Osteoblast (primary cell): ENCODE measurements at regions not wholly inside any gene's neighbourhood (a gene's known extent, or its start where the extent isn't known, plus 50 kb on each side); places are given as distances from the start of the nearest gene placed in this dataset.

Experiments used
- DNase-seq: peaks from one replicate; pipeline ENCODE4 v3.0.0; 2011; ENCODE audit warnings: low spot score, mixed read lengths; ENCODE audit not compliant: insufficient read length; ENCODE audit errors: missing footprints
- H2AFZ ChIP-seq: 2 replicates; pipeline ENCODE4 v1.6.0; 2011; ENCODE audit warnings: mild to moderate bottlenecking, low read length
- H3K27ac ChIP-seq: 2 replicates; pipeline ENCODE4 v1.5.1; 2011; ENCODE audit warnings: mild to moderate bottlenecking, low read depth, low read length, moderate library complexity
- H3K27me3 ChIP-seq: 2 replicates; pipeline ENCODE4 v1.6.0; 2012; ENCODE audit warnings: mild to moderate bottlenecking, control low read depth, inconsistent platforms, low read length, moderate library complexity; ENCODE audit not compliant: insufficient read depth
- H3K36me3 ChIP-seq: 2 replicates; pipeline ENCODE4 v1.5.1; 2011; ENCODE audit warnings: mild to moderate bottlenecking, low read length, control low read depth, moderate library complexity; ENCODE audit not compliant: insufficient read depth
- H3K4me1 ChIP-seq: 2 replicates; pipeline ENCODE4 v1.5.1; 2011; ENCODE audit warnings: mild to moderate bottlenecking, low read length, control low read depth, moderate library complexity; ENCODE audit not compliant: insufficient read depth
- H3K4me2 ChIP-seq: 2 replicates; pipeline ENCODE4 v1.6.0; 2011; ENCODE audit warnings: mild to moderate bottlenecking, low read length; ENCODE audit not compliant: insufficient read depth
- H3K4me3 ChIP-seq: fragments of 200-600 bp; sonication (generic); 3 replicates; pipeline ENCODE4 v1.5.1; 2012; ENCODE audit warnings: mild to moderate bottlenecking, low read length, inconsistent platforms; ENCODE audit not compliant: insufficient read depth
- H3K79me2 ChIP-seq: 2 replicates; pipeline ENCODE4 v1.6.0; 2012; ENCODE audit warnings: mild to moderate bottlenecking, low read length, control low read depth, inconsistent platforms; ENCODE audit not compliant: insufficient read depth
- H3K9me3 ChIP-seq: 2 replicates; pipeline ENCODE4 v1.5.1; 2011; ENCODE audit warnings: low read depth, low read length, control low read depth
- H4K20me1 ChIP-seq: 2 replicates; pipeline ENCODE4 v1.6.0; 2012; ENCODE audit warnings: mild to moderate bottlenecking, low read length, control low read depth; ENCODE audit not compliant: insufficient read depth
- TF ChIP-seq, protein P1 (sequence below): IDR thresholded peaks from 2 replicates; pipeline ENCODE4 v1.5.1; 2011; ENCODE audit warnings: mild to moderate bottlenecking, low read depth, low read length, moderate library complexity; ENCODE audit errors: extremely low read depth

- Histone ChIP-seq H3K27me3 (no peaks in the 10 kb centered on the region), H3K79me2 (no peaks in the 10 kb centered on the region), H4K20me1 (no peaks in the 10 kb centered on the region), H2AFZ (no peak overlapping the region), H3K9me3 (no peaks in the 10 kb centered on the region), H3K4me1 (no peaks in the 10 kb centered on the region), H3K36me3 (no peaks in the 10 kb centered on the region), H3K27ac (no peak overlapping the region), H3K4me2 (no peak overlapping the region), H3K4me3 (no peak overlapping the region)
- TF ChIP-seq, protein P1, sequence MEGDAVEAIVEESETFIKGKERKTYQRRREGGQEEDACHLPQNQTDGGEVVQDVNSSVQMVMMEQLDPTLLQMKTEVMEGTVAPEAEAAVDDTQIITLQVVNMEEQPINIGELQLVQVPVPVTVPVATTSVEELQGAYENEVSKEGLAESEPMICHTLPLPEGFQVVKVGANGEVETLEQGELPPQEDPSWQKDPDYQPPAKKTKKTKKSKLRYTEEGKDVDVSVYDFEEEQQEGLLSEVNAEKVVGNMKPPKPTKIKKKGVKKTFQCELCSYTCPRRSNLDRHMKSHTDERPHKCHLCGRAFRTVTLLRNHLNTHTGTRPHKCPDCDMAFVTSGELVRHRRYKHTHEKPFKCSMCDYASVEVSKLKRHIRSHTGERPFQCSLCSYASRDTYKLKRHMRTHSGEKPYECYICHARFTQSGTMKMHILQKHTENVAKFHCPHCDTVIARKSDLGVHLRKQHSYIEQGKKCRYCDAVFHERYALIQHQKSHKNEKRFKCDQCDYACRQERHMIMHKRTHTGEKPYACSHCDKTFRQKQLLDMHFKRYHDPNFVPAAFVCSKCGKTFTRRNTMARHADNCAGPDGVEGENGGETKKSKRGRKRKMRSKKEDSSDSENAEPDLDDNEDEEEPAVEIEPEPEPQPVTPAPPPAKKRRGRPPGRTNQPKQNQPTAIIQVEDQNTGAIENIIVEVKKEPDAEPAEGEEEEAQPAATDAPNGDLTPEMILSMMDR = no peak
- DNase-seq = no peak
Measured at GRCh38 chr6:47967843-47968242, 143.2 kb downstream of the PTCHD4 start.

DNA sequence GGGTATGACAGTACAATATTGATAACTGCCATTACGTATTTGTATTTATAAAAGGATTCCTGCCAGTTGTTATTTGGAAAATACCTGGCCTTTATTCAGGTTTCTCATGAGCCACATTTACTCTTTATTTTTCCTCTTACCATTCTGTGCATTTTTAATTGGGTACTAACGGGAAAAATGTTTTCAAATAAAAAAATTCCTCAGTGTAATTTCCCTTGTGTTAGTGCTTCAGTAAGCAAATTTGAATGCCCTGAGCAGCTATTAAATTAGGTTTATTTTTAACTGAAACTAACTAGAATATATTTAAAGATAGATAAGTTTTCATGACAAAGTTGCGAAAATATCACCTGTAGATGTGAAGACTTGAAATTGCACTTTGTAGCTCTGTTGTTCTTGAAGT lies 146.0 kb downstream of the PTCHD4 start:
- H3K79me2 ChIP-seq = no peaks in the 10 kb centered on the region
- H3K27me3 ChIP-seq = no peaks in the 10 kb centered on the region
- no peaks in the 10 kb centered on the region for H4K20me1 ChIP-seq
- DNase-seq = no peak
- H3K4me3 ChIP-seq = no peak overlapping the region
- H2AFZ ChIP-seq = no peak overlapping the region
- H3K4me1 ChIP-seq = no peaks in the 10 kb centered on the region
- no peak overlapping the region for H3K4me2 ChIP-seq
- no peaks in the 10 kb centered on the region for H3K9me3 ChIP-seq
- no peak overlapping the region for H3K27ac ChIP-seq
- no peaks in the 10 kb centered on the region for H3K36me3 ChIP-seq
- TF ChIP-seq, protein P1 = no peak

DNA sequence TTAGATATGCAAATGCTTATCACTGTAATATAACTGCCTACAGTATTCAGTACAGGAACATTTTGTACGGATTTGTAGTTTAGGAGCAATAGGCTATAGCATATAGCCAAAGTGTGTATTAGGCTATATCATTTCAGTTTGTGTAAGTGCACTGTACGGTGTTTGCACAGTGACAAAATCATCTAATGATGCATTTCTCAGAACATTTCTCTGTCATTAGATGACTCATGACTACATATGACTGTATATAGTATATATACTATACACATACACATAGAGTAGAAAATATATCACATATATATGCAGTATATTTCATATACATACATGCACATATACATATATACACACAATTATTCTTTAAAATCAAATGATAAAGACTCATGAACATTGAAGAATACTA lies 158.4 kb downstream of the PTCHD4 start:
- Histone ChIP-seq H3K79me2 (no peaks in the 10 kb centered on the region), H4K20me1 (no peaks in the 10 kb centered on the region), H3K27ac (no peak overlapping the region), H3K4me1 (no peaks in the 10 kb centered on the region), H3K4me2 (no peak overlapping the region), H3K27me3 (no peaks in the 10 kb centered on the region), H3K36me3 (no peaks in the 10 kb centered on the region), H3K9me3 (no peaks in the 10 kb centered on the region), H3K4me3 (no peak overlapping the region), H2AFZ (no peak overlapping the region)
- DNase-seq = no peak
- TF ChIP-seq, protein P1 = no peak

DNA sequence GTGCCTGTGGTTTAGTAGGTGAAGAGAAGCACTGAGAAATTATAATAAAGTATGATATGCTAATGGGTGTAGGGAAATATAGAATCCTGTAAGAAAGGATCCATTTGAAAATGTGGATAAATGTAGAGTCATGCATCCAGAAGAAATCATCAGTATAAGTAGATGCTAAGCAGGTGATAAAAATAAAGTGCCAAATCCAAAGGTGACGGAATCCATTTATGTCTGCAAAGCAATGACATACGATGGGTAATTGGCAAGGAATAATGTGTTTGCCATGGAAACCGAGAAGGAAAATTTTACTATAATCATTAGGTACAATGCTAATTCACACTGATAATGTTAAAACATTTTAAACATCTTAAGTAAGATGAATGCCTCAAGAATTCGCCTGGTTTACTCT lies 163.0 kb downstream of the OPN5 start:
- Histone ChIP-seq H3K27ac (no peak overlapping the region), H3K4me3 (no peak overlapping the region), H2AFZ (no peak overlapping the region), H3K4me1 (no peaks in the 10 kb centered on the region), H3K27me3 (no peaks in the 10 kb centered on the region), H3K9me3 (no peaks in the 10 kb centered on the region), H3K4me2 (no peak overlapping the region), H3K79me2 (no peaks in the 10 kb centered on the region), H3K36me3 (no peaks in the 10 kb centered on the region), H4K20me1 (no peaks in the 10 kb centered on the region)
- TF ChIP-seq, protein P1 = no peak
- DNase-seq = no peak
